GM18519 (cell line): ENCODE measurements at regions not wholly inside any gene's neighbourhood (a gene's known extent, or its start where the extent isn't known, plus 50 kb on each side); places are given as distances from the start of the nearest gene placed in this dataset.
A peak's percentile ranks its signal among the peaks of the same experiment; 100 is the strongest.

Source experiments
- ATAC-seq: cut with Tn5 transposase; IDR thresholded peaks from one replicate; pipeline ENCODE4 v1.9.1; 2021; ENCODE audit warnings: mild to moderate bottlenecking, moderate library complexity; ENCODE audit not compliant: unreplicated experiment, low FRiP score

DNA sequence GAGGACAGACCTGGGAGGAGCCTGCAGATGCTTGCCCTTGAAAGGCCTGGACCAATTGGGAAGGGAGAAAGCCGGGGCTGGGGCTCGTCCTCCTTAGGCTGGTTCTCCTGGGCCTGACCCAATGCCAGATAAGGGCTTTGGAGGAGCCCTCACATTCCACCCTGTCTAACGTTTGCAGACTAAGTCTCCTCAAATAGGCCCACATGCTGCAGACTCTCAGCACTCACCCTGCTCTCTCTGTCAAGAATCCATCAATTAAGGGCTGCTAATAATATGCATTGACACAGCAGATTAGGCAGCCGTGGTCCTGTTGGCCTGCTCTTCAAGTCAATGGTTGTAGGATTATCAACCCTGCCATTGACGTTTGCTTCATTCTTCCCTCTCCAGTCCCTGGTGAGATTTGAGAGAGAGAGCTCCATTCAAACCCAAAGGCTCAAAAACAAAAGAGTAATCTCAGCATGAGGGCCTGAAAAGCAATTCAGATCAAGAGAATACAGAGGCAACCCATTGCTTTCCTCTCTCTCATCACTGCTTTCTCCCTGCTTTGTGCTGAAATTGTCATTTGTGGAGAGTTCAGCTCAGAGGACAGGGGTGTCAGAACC is 167.6 kb downstream of the INSIG2 start:
- no peak for ATAC-seq

DNA sequence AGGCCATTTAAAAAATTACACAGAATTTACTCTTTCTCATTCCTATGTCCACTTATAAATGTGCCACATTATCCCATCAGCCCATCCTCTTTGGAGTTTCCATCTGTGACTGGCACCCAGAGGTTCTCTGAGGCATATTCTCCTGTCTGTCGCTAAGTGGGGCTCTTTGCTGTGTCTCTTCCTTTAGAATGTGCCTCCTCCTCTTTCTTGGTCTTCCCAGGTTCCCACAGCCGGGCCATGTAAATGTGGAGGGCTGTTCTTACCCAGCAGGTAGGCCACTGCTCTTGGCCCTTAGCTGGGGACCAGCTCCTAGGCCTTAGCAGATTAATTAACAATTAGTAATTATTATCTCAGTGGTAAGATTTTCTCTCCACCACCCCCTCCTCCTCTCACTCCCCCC is 167.0 kb downstream of the INSIG2 start:
- ATAC-seq = no peak

DNA sequence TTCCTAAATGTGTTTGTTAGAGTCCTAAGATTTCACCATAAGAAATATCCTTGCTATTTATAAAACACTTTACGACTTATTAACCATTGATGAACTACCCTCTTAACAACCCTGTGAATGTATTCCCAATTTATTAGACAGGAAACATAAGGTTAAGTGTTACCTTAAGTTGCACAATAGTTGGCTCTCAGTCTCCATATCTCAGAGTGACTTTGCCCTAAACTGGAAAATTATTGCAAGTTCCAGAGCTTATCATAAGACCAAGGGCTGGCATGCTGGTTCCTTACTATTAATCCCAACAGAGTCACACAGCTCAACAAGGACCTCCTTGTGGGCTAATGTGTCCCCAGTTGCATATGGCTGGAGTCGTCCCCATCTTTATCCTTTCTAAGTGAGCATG is 165.8 kb downstream of the INSIG2 start:
- no peak for ATAC-seq

DNA sequence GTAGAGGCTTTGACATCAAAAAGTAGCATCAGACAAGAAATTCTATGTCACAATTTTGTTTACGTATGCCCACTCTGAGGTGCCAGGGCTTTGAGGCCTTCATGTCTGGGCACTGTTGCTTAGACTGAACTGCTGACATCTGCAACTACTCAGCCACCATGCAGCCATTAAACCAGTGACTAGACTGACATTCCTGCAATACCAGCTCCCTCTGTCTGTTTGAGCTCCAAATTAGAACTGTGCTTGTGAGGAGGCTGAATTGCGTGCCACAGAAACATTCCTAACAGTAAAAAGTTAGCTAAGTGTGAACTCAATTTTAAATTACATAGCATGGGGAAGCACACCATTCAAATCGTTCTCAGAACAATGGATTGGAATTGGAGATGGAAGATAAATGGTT is 163.2 kb downstream of the INSIG2 start:
- ATAC-seq = no peak

DNA sequence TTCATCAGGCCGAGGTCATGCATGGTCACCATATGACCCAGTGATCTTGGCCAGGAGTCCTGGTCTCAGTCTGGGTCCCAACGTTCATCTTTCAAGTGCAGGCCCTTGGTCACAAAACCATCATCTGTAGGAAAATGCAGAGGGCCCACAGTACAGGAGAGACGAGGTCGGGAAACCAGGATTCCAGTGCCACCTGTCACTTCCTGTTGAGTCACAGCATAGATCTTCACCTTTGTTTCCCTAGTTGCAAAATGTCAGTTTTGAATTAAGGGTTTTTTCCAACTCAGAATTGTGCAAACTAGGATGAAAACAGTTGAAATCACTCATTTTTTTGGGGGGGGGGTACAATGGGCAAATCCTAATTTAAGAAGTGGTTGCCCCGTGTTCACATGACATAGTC is 162.2 kb downstream of the INSIG2 start:
- no peak for ATAC-seq

DNA sequence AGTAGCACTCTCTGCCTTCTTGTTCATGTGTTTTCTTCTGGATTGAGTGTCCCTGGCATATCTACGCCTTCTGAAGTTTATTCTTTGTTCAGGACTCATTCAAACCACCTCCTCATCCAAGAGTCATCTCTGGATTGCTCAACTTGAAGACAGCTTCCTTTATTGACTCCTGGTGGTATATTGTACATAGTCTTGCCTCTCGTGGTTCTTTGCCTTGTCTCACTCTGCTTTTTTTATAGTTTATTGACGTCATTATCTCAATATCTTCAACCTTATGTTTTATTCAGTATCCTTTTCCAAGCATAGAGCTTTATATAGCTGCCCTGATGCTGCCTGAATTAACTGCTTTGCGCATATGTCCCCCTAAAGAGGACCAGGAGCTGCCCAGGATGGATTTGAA is 161.7 kb downstream of the INSIG2 start:
- ATAC-seq = no peak

DNA sequence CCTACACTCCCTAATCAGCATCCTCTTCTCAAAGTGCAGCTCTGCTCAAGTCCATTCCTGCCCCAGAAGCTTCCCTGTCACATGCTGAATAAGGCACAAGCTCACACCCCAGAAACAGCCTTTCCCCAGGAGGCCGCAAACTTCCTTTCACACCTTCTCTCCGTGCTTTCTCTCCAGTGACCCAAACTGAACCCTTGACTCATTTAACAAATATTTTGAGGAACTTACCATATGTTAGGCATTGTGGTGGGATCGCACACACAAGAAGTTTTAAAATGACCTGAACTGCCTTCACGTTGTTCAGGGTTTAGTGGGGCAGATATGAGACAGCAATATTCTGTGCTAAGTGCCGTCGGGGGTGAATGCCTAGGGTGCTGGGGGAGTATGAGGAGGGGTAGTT is 161.3 kb downstream of the INSIG2 start:
- peak; percentile 80 for ATAC-seq

DNA sequence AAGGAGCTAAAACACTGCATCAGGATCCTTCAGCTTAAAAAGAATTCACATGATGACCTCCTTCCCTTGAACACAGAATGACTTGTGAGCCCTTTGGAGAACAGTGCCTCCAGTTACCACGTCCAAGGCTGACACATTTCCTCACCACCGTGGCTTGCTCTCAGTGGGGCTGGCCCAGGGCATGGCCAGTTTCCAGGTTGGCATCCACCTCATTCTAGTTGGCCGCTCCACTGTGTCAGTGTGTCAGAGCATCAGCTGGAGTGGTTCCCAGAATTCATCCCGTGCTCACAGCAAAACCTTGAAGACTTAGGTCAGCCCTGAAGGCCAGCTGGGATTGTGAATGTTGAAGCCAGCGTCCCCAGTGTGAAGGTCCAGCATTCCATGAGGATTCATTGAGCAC is 158.5 kb downstream of the INSIG2 start:
- no peak for ATAC-seq

DNA sequence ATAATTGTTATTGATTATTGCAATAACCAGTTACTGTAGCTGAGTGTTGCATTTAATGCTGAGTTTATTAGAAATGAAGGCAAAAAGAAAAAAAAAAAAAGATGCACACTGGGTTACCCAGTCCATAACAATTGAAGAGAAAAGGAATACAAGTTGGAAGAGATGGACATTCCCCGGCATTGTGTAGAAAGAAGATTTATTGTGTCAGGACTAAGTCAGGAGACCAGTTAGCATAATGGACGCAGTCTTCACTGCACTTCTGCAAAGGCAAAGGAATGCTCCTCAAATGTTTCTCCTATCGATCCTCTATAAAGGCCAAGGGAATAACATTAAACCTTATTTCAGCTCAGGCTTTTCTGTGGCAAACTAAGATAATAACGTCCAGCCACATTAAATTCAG is 157.8 kb downstream of the INSIG2 start:
- ATAC-seq = no peak

DNA sequence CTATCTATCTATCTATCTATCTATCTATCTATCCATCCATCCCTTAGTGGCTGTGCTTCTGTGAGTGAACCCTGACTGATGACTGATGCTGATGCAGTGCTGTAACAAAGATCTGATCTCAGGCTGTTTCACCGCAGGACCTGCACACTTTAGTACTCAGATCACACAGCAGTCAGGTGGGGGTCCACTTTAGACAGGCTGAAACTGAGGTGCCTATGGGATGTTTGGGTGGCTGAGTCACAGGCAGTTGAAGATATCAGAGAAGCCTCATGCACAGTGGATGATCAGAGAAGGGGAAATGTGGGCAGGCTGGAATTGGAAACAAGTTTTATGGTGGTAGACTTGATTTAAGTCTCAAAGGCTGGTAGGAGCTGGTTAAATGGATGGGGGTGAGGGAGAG is 156.4 kb downstream of the INSIG2 start:
- no peak for ATAC-seq

DNA sequence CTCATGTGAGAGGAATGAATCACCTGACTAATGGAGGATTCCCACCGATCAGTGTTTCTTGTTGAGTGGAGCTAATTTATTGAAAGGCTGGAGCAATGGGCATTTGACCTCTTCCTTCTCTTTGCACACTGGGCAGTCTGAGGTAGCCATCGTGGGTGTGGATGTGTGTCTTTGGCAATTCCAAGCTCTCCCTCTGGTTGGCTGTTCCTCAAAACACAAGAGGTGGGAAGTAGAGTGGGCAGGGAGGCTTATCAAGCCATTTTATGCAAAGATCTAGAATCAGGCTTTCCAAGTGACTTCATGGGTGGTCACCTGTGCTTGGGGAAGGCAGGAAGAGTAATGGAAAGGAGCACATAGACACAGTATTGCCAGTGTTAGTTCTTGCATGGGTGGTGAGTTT is 154.8 kb downstream of the INSIG2 start:
- no peak for ATAC-seq

DNA sequence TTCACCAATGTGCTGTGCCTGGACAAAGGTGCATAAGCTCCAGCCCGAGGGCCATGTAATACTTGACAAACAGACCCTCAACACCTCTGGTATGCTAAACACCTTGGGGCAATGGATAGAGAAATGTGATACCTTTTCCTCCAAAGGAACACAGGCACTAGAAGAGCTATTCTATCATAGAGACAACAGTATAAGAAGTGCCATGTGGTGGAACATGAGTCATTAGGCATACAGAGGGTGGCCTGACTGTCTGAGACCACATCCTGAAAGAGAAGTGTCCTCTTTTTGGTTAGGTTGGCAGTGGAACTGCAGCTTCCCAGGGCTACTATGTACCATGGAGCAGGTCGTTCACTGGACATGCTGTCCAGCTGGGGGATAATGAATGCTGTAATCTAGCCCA is 153.9 kb downstream of the INSIG2 start:
- ATAC-seq = no peak

DNA sequence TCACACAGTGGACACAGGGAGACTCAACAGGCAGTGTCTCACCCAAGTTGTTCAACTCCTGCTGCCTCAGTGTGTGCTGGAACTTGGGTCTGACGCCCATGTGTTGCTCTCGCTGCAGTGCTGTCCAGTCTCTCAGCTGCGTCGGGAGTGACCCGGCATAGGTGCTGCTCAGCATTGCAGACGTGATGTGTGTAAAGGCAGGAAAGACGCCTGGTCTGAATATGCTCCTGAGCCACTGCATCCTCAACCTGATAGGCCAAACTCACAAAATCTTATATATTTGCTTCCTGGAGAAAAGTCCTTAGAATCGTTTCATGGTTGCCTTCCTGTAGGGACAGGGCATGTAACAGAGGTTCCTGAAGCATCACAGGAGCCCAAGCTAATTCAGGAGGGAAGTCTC is 152.9 kb downstream of the INSIG2 start:
- no peak for ATAC-seq

DNA sequence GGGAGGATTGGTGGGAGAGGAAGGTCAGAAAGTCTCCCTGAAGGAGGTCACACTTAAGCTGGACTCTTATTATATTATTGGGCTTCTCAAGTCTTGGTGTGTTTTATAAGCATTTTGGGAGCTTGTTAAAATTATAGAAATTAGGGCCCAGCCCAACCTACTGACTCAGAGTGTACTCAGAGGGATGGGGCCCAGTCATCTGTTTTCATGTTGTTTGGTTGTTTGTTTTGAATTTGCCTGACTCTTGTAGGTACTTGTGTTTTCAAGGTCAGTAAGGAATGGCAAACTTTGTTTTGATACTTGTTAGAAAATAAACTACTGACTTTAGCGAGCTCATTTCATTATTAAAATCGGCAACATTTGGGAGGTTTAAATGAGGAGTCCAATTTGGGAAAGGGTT is 152.0 kb downstream of the INSIG2 start:
- ATAC-seq = no peak

DNA sequence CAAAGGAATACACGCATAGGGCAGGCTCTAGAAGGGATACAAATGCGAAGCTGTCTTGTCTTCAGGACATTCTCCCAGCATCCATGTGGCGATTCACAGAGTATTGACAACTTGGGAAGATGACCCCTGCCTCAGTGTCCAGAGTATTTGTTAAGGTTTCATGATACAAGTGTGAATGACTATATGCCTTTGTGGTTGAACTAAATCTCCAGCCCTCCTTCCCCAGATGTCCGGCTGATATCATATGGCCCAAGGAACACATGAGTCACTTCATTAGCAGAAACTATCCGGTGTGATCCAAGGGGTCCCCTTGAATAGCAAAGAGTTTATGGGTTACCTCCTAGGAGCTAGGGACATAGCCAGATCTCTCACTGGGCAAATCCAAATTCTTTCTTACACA is 151.0 kb downstream of the INSIG2 start:
- no peak for ATAC-seq

DNA sequence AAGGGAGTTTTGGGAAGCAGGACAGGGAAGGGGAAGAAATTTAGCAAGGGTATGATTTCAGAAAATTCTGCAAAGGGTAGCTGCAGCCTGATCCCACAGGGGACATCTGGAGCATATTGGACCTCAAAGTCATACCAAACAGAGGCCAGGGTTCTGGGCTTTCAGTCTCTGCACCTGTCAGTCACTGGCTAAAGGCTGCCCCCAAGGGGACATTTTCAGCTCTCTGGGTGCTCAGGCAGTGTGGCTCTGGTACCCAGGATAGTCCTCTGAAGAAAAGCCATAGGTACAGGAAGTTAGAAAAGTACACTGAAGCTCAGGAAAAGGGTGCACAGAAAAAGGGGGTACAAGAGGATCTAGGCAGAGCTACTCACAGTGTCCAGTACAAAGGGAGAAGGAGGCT is 149.2 kb downstream of the INSIG2 start:
- no peak for ATAC-seq

DNA sequence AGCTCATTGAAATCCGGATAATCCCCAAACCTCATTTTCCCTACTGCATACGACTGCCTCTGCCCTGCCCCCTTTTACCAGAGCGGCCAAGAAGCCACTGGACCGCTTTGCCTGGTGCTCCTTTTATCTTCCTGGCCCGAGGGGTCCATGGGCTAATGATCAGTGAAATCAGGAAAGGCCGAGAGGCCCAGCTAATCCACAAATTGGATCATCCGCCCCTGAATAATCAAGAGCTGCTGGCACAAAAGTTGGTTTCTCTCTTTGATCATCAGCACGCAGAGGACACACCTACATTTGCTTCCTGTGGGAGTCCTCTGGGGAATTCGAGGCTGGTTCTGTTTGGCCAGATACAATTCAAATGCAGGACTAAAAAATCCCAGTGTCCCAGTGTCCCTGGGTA is 144.5 kb downstream of the INSIG2 start:
- ATAC-seq = no peak

DNA sequence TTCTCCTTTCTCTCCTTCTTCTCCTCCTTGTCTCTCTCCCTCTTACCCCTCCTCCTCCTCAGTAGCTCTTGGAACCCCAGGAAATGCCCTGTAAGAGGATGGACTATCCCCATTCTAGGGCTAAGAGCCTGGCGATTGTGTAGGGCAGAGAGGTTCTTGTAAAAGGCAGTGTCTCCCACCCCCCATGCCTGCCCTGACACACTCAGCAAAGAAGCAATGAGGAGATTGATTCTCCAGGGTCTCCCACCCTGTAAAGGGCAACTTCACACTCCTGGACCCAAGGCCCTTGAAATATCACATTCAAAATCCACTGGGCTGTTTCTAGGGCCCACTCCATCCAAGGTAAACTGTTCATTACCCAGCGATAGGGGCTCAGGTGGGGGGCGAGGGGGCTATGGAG is 144.1 kb downstream of the INSIG2 start:
- ATAC-seq = no peak

DNA sequence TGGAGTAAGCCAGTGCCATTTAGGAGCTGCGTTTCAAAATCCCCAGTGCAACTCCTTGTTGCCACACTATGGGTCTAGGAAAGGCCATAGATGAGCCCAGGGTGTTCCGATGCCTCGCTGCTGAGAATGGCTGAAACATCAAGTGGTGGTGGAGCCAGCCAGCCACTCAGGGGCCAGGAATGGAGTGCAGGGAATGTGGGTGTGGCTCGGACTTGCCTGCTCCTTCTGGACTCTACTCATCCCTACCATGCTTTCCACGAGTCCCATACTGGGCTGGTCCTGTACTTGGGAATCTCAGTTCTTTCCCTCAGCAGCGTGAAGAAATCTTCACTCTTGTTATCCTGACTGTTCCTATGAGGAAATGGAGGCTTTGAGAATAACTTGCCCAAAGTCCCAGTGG is 143.5 kb downstream of the INSIG2 start:
- ATAC-seq = no peak

DNA sequence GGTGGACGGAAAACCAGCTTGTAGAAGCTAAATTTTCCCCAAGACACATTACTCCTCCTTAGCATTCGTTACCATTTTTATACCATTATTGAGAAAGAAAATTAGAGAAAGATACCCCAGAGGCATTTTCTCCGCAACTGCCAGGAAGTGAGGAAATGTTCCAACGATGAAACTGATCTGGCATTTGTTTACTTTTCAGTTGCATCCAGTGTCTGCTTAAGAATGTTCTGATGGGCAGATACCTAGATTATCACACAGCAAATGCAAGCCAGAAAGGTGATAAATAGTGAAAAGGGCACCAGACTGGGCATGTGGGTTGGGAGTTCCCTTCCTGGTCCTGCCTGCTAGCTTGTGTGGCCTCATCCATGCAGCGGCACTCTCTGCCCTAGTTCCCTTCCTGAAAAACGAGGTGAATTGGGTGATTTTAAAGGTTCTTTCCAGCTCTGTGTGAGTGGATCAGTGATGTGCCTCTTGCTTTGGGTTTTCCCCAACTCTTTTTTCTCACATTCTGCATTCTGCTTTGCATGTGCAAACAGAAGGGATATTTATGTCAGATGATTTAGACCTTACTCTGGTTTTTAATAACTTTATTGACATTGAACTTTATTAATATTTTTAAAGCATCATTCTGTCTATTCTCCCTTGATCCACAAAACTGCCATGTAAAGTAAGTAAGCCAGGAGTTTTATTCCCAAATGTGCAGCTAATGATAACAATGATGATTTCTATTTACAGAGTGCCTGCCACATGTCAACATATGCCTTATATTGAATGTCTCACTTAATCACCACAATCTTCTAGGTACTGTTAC is 139.6 kb downstream of the INSIG2 start:
- no peak for ATAC-seq

DNA sequence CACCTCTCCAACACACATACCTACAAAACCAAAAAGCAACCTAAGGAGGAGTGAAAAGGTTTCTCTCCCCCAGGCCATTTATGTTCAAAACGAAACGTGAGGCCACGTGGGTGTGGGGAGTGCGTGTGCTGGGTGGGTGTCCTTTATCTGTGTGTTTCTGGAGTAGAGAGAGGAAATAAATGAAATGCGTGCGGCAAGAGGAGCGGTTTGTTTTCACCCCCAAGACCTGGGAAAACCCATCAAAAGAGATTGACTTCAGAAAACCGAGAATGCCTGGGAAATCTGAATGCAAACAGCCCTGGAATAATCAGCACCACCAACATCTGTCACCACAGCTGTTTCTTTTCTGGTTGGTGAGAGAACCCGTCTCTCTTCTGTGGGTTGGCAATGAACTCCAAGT is 137.4 kb downstream of the INSIG2 start:
- no peak for ATAC-seq

DNA sequence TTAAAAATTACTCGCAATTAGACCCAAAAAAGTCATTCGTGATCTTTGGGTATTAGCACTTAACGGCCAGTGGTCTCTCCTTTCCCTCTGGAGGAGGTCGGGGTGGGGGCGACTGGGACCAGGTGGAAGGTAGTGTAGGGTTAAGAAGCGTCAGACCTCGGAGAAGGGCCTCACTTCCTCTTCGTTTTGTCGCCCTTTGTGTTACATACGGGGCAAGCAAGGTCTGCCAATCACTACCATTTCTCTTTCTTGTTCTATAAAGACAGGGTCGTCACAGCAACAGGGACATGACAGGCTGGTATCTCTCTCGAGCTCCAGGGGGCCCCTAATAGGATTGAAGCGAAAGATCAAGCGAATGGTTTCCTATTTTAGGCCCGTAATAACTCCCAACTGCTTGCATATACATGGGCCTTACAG is 136.6 kb downstream of the INSIG2 start:
- ATAC-seq = no peak
